ENCODE measurements at regions not wholly inside any gene's neighbourhood (a gene's known extent, or its start where the extent isn't known, plus 50 kb on each side); places are given as distances from the start of the nearest gene placed in this dataset.

DNA sequence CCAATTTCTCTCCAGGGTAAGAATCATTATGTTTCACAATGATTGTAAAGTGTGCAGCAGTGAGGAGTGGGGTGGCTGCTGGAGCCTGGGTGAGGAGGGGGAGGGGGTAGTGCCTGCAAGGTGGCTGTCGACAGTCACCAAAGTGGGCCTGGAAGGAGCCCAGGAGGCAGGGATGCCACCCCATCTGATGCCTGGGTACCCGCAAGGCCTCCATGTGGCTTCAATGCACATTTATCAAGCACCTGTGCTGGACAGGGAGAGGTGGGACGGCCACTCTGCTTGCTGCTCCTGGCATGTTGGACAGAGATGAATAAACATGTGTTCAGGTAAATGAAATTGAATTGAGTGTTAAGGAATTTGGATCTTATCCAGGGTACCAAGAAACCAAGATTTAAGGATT lies 78.8 kb upstream of the DISP3 start:
- intact Hi-C loops (cut with DNase I) = no loop called here
- DNase-seq (no peak), ATAC-seq (ENCODE audit: poor library complexity) (no peak)

GRCh38 chr1:11400567-11400966 lies 78.4 kb upstream of the DISP3 start:
- ATAC-seq (ENCODE audit: poor library complexity) = no peak
- intact Hi-C loops (cut with DNase I) = no loop called here
- DNase-seq = no peak

DNA sequence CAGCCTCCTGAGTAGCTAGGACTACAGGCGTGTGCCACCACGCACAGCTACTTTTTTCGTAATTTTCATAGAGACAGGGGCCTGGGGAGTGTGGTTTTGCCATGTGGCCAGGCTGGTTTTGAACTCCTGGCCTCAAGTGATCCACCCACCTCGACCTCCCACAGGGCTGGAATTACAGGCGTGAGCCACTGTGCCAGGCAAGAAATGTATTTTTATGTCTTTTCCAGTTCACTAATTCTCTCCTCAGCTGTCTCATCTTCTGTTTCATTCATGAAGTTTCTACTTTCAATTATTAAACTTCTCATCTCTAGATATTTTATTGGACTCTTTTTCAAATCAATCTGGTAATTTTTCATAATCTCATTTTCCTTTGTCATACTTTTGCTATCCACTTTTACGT lies 72.1 kb upstream of the DISP3 start:
- DNase-seq (no peak), ATAC-seq (ENCODE audit: poor library complexity) (no peak)
- intact Hi-C loops (cut with DNase I) = no loop called here

- intact Hi-C loops (cut with DNase I) = no loop called here
- ATAC-seq (ENCODE audit: poor library complexity) = no peak
- no peak for DNase-seq
Measured at GRCh38 chr1:11407301-11407994, 71.5 kb upstream of the DISP3 start.

- intact Hi-C loops (cut with DNase I) = no loop called here
- no peak for DNase-seq
- ATAC-seq (ENCODE audit: poor library complexity) = no peak
Measured at GRCh38 chr1:11412141-11412540, 66.8 kb upstream of the DISP3 start.

- DNase-seq (no peak), ATAC-seq (ENCODE audit: poor library complexity) (no peak)
- intact Hi-C loops (cut with DNase I) = no loop called here
Measured at GRCh38 chr1:11413986-11414391, 65.0 kb upstream of the DISP3 start.

GRCh38 chr1:11414926-11415538 lies 63.9 kb upstream of the DISP3 start:
- no peak for ATAC-seq (ENCODE audit: poor library complexity)
- intact Hi-C loops (cut with DNase I) = no loop called here

GRCh38 chr1:11417162-11417561 lies 61.8 kb upstream of the DISP3 start:
- DNase-seq = no peak
- intact Hi-C loops (cut with DNase I) = no loop called here
- ATAC-seq (ENCODE audit: poor library complexity) = no peak

More at GRCh38 chr1:11414926-11415538, 63.9 kb upstream of the DISP3 start:
- DNase-seq = no peak

GRCh38 chr1:11418056-11418455 lies 60.9 kb upstream of the DISP3 start:
- ATAC-seq (ENCODE audit: poor library complexity) (no peak), DNase-seq (no peak)
- intact Hi-C loops (cut with DNase I) = no loop called here

- intact Hi-C loops (cut with DNase I) = no loop called here
- ATAC-seq (ENCODE audit: poor library complexity) (no peak), DNase-seq (no peak)
Measured at GRCh38 chr1:11421443-11421842, 57.5 kb upstream of the DISP3 start.

GRCh38 chr1:11422686-11423085 lies 56.3 kb upstream of the DISP3 start:
- ATAC-seq (ENCODE audit: poor library complexity) = no peak
- intact Hi-C loops (cut with DNase I) = no loop called here

GRCh38 chr1:11426617-11427016 lies 52.3 kb upstream of the DISP3 start:
- no peak for ATAC-seq (ENCODE audit: poor library complexity)

More at GRCh38 chr1:11422686-11423085, 56.3 kb upstream of the DISP3 start:
- no peak for DNase-seq

DNA sequence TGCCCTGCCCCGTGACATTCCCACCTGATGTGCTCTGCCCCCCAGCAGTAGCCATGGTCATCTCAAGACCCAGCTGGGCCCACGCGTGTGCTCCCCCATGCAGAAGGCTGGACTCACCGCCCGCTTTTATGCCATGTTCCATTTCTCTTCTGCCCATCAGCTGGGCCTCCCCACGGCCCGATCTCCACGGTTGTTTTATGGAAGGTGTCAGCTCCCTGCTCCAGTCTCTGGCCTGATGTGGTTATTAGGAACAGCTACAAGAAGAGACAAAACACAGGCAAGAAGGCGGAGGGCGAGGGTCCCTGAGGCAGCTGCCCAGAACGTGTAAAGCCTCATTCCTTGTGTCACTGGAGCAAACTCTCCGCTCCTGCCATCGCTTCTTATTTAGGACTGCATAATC lies 50.2 kb upstream of the DISP3 start:
- DNase-seq = no peak
- ATAC-seq (ENCODE audit: poor library complexity) = no peak
- intact Hi-C loops (cut with DNase I) = no loop called here

More at GRCh38 chr1:11426617-11427016, 52.3 kb upstream of the DISP3 start:
- no peak for DNase-seq
- intact Hi-C loops (cut with DNase I) = no loop called here

Data from Right ventricle myocardium superior (tissue), 1 donor.